Activated CD4-positive, alpha-beta T cell treated with anti-CD3 and anti-CD28 coated beads for 48 hours (primary cell): ENCODE measurements at regions not wholly inside any gene's neighbourhood (a gene's known extent, or its start where the extent isn't known, plus 50 kb on each side); places are given as distances from the start of the nearest gene placed in this dataset.

Source experiments
- DNase-seq: peaks from one replicate; pipeline ENCODE4 v3.0.0-alpha.2; 2020

GRCh38 chr4:71287305-71287704, 51.5 kb upstream of the SLC4A4 start:
- no peak for DNase-seq

- DNase-seq = no peak
These were observed 49.9 kb upstream of the SLC4A4 start for GRCh38 chr4:71288875-71289274.
